ENCODE measurements at regions not wholly inside any gene's neighbourhood (a gene's known extent, or its start where the extent isn't known, plus 50 kb on each side); places are given as distances from the start of the nearest gene placed in this dataset.

DNA sequence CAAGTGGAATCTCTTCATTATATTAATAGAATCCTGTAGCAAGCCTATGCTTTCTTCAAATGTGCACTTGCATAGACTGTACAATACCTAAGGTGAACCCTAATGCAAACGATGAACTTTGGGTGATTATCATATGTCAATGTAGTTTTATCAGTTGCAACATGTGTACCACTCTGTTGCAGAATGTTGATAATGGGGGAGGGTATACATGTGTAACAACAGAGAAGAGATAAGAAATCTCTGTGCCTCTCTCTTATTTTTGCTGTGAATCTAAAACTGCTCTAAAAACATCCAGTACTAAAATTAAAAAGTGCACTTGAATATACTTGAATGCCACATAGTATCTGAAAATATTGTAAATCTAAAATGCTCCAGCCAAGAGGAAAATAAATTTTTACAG lies 820.8 kb upstream of the MIR17HG start:
- no peak for DNase-seq (ENCODE audit: extremely low read depth in 1 of 4, low spot score in 3 of 4)
- H3K4me2 ChIP-seq (ENCODE audit: insufficient read depth, low read length), result no peak overlapping the region
- ChIA-PET POLR2A (interaction anchor here (0.7 kb wide), 1 partner anchor 42 kb away, joined by 3 read pairs; no protein-coding TSS in a partner anchor), CTCF (ENCODE audit: low intra/inter-chr PET ratio) (no interaction called here)
- no peak for FAIRE-seq
- 0% methylated on average over 1 of the region's 1 CpG for WGBS (ENCODE audit: insufficient coverage, low coverage, missing lambda C conversion rate)
- H3K9me3 ChIP-seq (replicated peaks; ENCODE audit: control insufficient read depth, insufficient read depth, low read depth, low read length), result 0 out of 2 replicates have a peak, but pooled peaks cover 2% of the 10 kb centered on the region
- intact Hi-C loops (cut with micrococcal nuclease) (no loop called here), in situ Hi-C loops (cut with MboI) (no loop called here)
- H3K27ac ChIP-seq (ENCODE audit: extremely low read depth, low read depth, low read length), result no peak overlapping the region
- H3K4me1 ChIP-seq (replicated peaks in 1 of 2; ENCODE audit: control insufficient read depth in 2 of 2, insufficient read depth in 2 of 2, low read length in 2 of 2), result no peaks in the 10 kb centered on the region
- no peaks in the 10 kb centered on the region for H4K20me1 ChIP-seq (replicated peaks; ENCODE audit: control insufficient read depth, insufficient read depth, low read length)
- no peak overlapping the region for H2AFZ ChIP-seq (ENCODE audit: low read depth, low read length)
- no peak overlapping the region for H3K4me3 ChIP-seq
- no peaks in the 10 kb centered on the region for H3K9me1 ChIP-seq (ENCODE audit: control insufficient read depth, insufficient read depth, low read length)
- H3K36me3 ChIP-seq (ENCODE audit: control insufficient read depth, insufficient read depth, low read length), result no peaks in the 10 kb centered on the region
- no peak; the same call in 2 of the 3 replicates for ATAC-seq
- no peaks in the 10 kb centered on the region for H3K79me2 ChIP-seq (ENCODE audit: control insufficient read depth, insufficient read depth, low read length)
- no TSS peak for BruUV-seq (replicated peaks)
- H3K27me3 ChIP-seq (ENCODE audit: control insufficient read depth in 2 of 2, insufficient read depth in 2 of 2, low read length in 2 of 2), result no peaks in the 10 kb centered on the region
- no peak overlapping the region for H3K9ac ChIP-seq (ENCODE audit: insufficient read depth in 1 of 2, low read depth in 2 of 2, low read length in 2 of 2)
- TF ChIP-seq, protein P1, sequence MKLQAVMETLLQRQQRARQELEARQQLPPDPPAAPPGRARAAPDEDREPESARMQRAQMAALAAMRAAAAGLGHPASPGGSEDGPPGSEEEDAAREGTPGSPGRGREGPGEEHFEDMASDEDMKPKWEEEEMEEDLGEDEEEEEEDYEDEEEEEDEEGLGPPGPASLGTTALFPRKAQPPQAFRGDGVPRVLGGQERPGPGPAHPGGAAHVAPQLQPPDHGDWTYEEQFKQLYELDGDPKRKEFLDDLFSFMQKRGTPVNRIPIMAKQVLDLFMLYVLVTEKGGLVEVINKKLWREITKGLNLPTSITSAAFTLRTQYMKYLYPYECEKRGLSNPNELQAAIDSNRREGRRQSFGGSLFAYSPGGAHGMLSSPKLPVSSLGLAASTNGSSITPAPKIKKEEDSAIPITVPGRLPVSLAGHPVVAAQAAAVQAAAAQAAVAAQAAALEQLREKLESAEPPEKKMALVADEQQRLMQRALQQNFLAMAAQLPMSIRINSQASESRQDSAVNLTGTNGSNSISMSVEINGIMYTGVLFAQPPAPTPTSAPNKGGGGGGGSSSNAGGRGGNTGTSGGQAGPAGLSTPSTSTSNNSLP (IDR thresholded peaks at IDR 0.05; ENCODE audit: borderline replicate concordance, low read depth, low read length), result no peak
- no peak for TF ChIP-seq RNF2 (IDR thresholded peaks at IDR 0.05)
- peak; percentile 50; the same call in 1 of the 2 replicates for TF ChIP-seq ZNF77 (CRISPR knock-in tag; IDR thresholded peaks at IDR 0.05)
- TF ChIP-seq ZNF445 (CRISPR knock-in tag; IDR thresholded peaks at IDR 0.05; ENCODE audit: low read depth), result no peak
- TF ChIP-seq, protein P2, sequence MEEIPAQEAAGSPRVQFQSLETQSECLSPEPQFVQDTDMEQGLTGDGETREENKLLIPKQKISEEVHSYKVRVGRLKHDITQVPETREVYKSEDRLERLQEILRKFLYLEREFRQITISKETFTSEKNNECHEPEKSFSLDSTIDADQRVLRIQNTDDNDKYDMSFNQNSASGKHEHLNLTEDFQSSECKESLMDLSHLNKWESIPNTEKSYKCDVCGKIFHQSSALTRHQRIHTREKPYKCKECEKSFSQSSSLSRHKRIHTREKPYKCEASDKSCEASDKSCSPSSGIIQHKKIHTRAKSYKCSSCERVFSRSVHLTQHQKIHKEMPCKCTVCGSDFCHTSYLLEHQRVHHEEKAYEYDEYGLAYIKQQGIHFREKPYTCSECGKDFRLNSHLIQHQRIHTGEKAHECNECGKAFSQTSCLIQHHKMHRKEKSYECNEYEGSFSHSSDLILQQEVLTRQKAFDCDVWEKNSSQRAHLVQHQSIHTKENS (CRISPR knock-in tag; IDR thresholded peaks at IDR 0.05), result no peak
- TF ChIP-seq ERF (CRISPR knock-in tag; IDR thresholded peaks at IDR 0.05), result no peak
- no peak for TF ChIP-seq HMG20A (CRISPR knock-in tag; conservative IDR thresholded peaks at IDR 0.05)
- no peak for TF ChIP-seq SRSF1 (IDR thresholded peaks at IDR 0.05; ENCODE audit: low read depth, low read length)
- TF ChIP-seq DPF2 (IDR thresholded peaks at IDR 0.05), result no peak
- TF ChIP-seq, protein P3, sequence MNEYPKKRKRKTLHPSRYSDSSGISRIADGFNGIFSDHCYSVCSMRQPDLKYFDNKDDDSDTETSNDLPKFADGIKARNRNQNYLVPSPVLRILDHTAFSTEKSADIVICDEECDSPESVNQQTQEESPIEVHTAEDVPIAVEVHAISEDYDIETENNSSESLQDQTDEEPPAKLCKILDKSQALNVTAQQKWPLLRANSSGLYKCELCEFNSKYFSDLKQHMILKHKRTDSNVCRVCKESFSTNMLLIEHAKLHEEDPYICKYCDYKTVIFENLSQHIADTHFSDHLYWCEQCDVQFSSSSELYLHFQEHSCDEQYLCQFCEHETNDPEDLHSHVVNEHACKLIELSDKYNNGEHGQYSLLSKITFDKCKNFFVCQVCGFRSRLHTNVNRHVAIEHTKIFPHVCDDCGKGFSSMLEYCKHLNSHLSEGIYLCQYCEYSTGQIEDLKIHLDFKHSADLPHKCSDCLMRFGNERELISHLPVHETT (CRISPR knock-in tag; conservative IDR thresholded peaks at IDR 0.05 in 1 of 2, IDR thresholded peaks at IDR 0.05 in 1 of 2), result no peak
- TF ChIP-seq, protein P4, sequence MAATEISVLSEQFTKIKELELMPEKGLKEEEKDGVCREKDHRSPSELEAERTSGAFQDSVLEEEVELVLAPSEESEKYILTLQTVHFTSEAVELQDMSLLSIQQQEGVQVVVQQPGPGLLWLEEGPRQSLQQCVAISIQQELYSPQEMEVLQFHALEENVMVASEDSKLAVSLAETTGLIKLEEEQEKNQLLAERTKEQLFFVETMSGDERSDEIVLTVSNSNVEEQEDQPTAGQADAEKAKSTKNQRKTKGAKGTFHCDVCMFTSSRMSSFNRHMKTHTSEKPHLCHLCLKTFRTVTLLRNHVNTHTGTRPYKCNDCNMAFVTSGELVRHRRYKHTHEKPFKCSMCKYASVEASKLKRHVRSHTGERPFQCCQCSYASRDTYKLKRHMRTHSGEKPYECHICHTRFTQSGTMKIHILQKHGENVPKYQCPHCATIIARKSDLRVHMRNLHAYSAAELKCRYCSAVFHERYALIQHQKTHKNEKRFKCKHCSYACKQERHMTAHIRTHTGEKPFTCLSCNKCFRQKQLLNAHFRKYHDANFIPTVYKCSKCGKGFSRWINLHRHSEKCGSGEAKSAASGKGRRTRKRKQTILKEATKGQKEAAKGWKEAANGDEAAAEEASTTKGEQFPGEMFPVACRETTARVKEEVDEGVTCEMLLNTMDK (IDR thresholded peaks at IDR 0.05; ENCODE audit: borderline replicate concordance, insufficient read depth, low read depth, low read length, poor library complexity, severe bottlenecking), result no peak
- no peak for TF ChIP-seq SMAD2 (IDR thresholded peaks at IDR 0.05; ENCODE audit: low read depth, low read length)
- TF ChIP-seq, protein P5, sequence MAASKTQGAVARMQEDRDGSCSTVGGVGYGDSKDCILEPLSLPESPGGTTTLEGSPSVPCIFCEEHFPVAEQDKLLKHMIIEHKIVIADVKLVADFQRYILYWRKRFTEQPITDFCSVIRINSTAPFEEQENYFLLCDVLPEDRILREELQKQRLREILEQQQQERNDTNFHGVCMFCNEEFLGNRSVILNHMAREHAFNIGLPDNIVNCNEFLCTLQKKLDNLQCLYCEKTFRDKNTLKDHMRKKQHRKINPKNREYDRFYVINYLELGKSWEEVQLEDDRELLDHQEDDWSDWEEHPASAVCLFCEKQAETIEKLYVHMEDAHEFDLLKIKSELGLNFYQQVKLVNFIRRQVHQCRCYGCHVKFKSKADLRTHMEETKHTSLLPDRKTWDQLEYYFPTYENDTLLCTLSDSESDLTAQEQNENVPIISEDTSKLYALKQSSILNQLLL (CRISPR knock-in tag; IDR thresholded peaks at IDR 0.05; ENCODE audit: borderline replicate concordance), result no peak
- no peak for TF ChIP-seq SNRNP70 (optimal IDR thresholded peaks at IDR 0.05; ENCODE audit: low read depth, low read length)
- no peak for TF ChIP-seq ETS2 (tag; IDR thresholded peaks at IDR 0.05; ENCODE audit: borderline replicate concordance, poor library complexity, severe bottlenecking)

All from K562 (cell line).